Amniotic epithelial cell (primary cell): ENCODE measurements at regions not wholly inside any gene's neighbourhood (a gene's known extent, or its start where the extent isn't known, plus 50 kb on each side); places are given as distances from the start of the nearest gene placed in this dataset.

Experiments used
- DNase-seq: peaks from one replicate; pipeline ENCODE4 v3.0.0-alpha.2; 2010; ENCODE audit warnings: low read depth

DNA sequence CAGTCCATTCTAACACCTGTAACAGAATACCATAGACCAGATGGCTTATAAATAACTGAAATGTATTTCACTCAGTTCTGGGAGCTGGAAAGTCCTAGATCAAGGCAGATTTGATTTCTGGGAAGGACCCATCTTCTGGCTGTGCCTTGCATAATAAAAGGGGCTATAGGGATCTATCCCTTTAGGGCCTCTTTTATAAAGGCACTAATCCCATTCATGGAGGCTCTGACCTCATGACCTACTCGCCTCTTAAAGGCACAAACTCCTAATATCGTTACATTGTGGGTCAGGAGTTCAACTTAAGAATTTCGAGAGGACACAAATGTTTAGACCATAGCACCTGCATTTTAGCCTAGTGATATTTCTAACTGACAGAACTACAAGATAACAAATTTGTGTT lies 619.0 kb downstream of the CDH18 start:
- no peak for DNase-seq

DNA sequence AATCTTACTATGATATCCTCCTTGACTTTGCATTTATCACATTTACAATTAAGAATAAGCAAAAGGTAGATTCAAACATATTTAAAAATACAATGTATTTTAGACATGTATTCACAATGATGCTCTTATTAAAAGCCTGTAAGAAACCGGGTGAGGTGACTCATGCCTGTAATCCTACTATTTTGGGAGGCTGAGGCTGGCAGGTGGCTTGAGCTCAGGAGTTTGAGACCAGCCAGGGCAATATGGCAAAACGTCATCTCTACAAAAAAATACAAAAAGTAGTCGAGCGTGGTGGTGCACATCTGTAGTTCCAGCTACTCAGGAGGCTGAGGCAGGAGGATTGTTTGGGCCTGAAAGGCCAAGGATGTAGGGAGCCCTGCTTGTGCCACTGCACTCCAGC lies 618.4 kb downstream of the CDH18 start:
- DNase-seq = no peak

DNA sequence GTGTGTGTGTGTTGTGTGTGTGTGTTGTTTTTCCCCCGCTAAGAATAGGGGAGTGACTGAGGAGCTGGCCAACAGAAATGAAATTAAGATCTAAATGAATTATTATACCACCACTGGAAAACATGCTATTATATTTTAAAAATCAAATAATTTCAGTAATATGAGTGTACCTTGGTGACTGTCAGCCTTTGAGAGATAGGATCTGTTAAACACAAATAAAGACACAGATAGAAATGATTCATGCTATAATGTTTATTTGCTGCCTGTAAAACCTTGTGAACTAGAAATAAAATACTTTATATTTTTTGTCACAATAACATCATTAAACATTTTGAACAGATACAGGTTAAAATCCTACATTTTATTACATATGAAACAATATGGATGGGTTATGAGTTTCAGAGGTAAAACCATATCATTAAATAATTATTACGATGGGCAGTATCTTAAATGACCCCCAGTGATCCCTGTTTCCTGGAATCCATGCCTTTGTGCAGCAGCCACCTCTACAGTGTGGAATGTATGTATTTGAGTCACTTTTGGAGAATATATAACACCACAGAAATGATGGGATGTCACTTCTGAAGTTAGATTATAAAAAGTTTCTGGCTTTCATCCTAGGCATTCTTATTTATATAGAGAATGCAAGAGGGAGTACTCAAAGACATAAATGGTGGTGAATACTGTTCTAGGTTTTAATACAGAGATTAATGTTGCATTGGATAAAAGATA lies 617.2 kb downstream of the CDH18 start:
- DNase-seq = no peak

DNA sequence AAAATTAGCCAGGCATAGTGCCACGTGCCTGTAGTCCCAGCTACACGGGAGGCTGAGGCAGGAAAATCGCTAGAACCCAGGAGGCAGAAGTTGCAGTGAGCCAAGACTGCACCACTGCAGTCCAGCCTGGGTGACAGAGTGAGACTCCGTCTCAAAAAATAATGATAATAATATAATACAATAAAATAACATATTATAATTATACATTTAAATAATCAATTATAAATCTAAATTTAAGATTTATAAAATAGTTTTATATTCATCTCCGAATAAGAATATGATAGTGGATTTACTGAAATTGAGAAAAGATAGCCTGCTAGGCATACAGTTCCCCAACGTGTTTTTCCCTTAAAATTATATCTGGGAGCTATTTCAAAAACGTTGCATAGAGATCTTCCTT lies 599.6 kb downstream of the CDH18 start:
- no peak for DNase-seq

DNA sequence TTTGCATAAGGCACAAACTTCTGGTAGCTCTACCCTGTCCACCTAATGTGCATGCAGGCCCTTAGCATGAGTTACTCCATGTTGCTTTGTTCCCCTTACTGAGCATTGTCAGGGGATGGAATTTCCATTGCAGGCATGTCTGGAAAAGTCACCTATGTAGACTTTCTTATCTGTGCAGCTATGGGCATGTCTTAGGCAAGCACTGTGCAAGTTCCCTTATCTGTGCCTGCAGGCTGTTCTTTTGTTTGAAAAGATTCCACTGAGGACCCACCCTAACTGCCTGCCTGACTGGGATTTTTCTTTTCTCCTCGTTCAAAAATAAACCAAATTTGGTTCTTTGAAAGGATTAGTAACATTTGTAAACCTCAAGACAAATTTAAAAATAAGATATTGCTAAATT lies 587.0 kb downstream of the CDH18 start:
- no peak for DNase-seq

DNA sequence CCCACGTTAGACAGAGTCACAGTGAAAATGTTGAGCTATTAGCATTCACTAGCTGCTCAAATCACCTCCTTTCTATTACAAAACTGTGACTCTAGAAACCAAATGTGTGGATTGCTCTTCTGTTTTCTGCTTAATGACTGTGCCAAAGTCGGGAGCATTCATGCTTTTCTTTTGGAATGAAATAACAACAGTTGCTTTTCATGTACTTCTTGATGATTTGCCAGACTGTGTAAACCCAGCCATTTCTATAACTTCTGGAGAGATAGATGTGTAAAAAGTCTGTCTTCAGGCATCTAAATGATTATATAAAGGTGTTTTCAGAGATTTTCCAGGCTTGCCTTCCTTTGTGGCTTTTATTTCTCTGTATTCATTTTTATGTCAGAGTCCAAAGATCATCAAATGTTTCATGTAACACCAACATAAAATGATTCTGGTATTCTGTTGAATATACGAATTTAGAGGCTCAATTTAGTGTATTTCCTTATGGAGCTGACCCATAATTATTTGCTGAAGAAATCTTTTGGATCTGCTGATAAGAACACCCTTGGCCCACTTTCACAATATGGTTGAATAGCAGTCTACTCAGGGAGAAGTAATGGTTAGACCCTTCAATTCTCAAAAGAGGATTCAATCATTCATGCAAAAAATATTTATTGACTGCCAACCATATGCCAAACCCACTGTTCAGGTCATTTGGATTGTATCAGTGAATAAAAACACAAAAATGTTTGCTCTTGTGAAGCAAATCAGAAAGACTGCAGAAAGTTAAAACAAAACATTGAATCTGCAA lies 581.2 kb downstream of the CDH18 start:
- DNase-seq = no peak

DNA sequence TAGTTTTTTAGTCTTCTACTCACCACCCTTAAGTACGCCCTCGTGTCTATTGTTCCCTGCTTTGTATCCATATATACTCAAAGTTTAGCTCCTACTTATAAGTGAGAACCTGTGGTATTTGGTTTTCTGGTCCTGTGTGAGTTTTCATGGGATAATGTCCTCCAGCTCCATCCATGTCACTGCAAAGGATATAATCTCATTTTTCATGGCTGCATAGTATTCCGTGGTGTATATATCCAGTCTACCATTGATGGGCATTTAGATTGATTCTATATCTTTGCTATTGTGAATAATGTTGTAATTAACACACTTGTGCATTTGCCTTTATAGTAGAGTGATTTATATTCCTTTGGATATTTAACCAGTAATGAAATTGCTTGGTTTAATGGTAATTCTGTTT lies 579.9 kb downstream of the CDH18 start:
- no peak for DNase-seq

DNA sequence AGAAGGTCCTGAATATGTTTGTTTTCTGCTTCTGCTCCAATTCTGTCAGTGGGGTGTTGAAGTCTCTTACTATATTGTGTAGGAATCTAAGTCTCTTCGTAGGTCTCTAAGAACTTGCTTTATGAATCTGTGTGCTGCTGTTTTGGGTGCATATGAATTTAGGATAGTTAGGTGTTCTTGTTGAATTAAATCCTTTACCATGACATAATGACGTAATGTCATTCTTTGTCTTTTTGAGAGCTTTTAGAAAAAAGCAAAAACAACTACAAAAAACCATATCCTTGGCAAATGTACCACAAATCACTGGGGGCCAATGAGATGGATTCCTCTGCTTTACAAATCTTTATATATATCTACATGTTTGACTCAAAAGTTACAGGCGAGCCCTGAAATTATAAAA lies 576.1 kb downstream of the CDH18 start:
- DNase-seq = no peak
